Endothelial cell of umbilical vein (primary cell): ENCODE measurements at regions not wholly inside any gene's neighbourhood (a gene's known extent, or its start where the extent isn't known, plus 50 kb on each side); places are given as distances from the start of the nearest gene placed in this dataset.

Source experiments
- BruUV-seq: library from RNA; stranded (reverse); fragments of 400-500 nt; replicated peaks from 2 replicates; lab custom pipeline; 2021; lab: Mats Ljungman, UMichigan
- CTCF ChIA-PET: fragments of 300-600, 350-600 bp; sonication (Branson Sonifier 250); formaldehyde crosslinking; loops from one replicate; lab custom pipeline; 2021; ENCODE audit warnings: antibody characterized with exemption, inconsistent platforms; lab: Charles Lee
- POLR2A ChIA-PET: fragments of 300-600, 350-600 bp; sonication (Branson Sonifier 250); formaldehyde crosslinking; loops from one replicate; lab custom pipeline; 2021; ENCODE audit warnings: antibody characterized with exemption, inconsistent platforms; lab: Charles Lee
- DNase-seq: peaks from one replicate; pipeline ENCODE4 v3.0.0-alpha.2; 2011; ENCODE audit warnings: low read depth, low spot score
- FAIRE-seq: peaks from 2 replicates; lab custom pipeline; 2011; peaks lifted over from hg19 to GRCh38; lab: Jason Lieb, UNC
- H2AFZ ChIP-seq: 2 replicates; pipeline ENCODE4 v1.6.0; 2012; ENCODE audit warnings: low read depth, low read length, control low read depth, inconsistent platforms
- H3K27ac ChIP-seq: 2 replicates; pipeline ENCODE4 v1.5.1; 2011; ENCODE audit warnings: low read depth, mild to moderate bottlenecking, control low read depth, low read length, moderate library complexity; ENCODE audit not compliant: insufficient read depth
- H3K27me3 ChIP-seq, 2 experiments: 2 replicates each; pipeline versions ENCODE4 v1.6.0 to v1.6.1; 2011; ENCODE audit warnings: low read length in 2 of 2, mixed read lengths in 1 of 2; ENCODE audit not compliant: control insufficient read depth in 2 of 2, insufficient read depth in 2 of 2
- H3K36me3 ChIP-seq, 2 experiments: 2 replicates in 1 of 2; 3 replicates in 1 of 2; pipeline ENCODE4 v1.5.1; 2011; ENCODE audit warnings: low read length in 2 of 2, mild to moderate bottlenecking in 1 of 2, moderate library complexity in 1 of 2; ENCODE audit not compliant: control insufficient read depth in 2 of 2, insufficient read depth in 2 of 2; ENCODE audit errors: extremely low read depth in 1 of 2
- H3K4me1 ChIP-seq: 3 replicates; pipeline ENCODE4 v1.5.1; 2011; ENCODE audit warnings: mild to moderate bottlenecking, low read length; ENCODE audit not compliant: control insufficient read depth, insufficient read depth; ENCODE audit errors: extremely low read depth
- H3K4me2 ChIP-seq: 2 replicates; pipeline ENCODE4 v1.6.1; 2011; ENCODE audit warnings: low read length, control low read depth, mixed read lengths; ENCODE audit not compliant: insufficient read depth
- H3K4me3 ChIP-seq, 3 experiments: fragments of 200-600 bp in 1 of 3; sonication (generic), shearing (Covaris generic) in 1 of 3; replicated peaks in 1 of 3; 2 replicates each; pipeline ENCODE4 v1.5.1; 2011 to 2016; ENCODE audit warnings: control low read depth in 3 of 3, low read length in 3 of 3, mild to moderate bottlenecking in 2 of 3, inconsistent platforms in 1 of 3, low read depth in 1 of 3, moderate library complexity in 1 of 3; ENCODE audit not compliant: insufficient read depth in 1 of 3
- H3K79me2 ChIP-seq: 2 replicates; pipeline ENCODE4 v1.6.0; 2012; ENCODE audit warnings: low read length, inconsistent platforms; ENCODE audit not compliant: control insufficient read depth, insufficient read depth
- H3K9ac ChIP-seq: replicated peaks from 2 replicates; pipeline ENCODE3; 2011; ENCODE audit warnings: low read length, control low read depth; ENCODE audit not compliant: insufficient read depth; ENCODE audit errors: extremely low read depth
- H3K9me1 ChIP-seq: replicated peaks from 3 replicates; pipeline ENCODE4 v1.6.0; 2011; ENCODE audit warnings: mild to moderate bottlenecking, low read length; ENCODE audit not compliant: control insufficient read depth, insufficient read depth; ENCODE audit errors: extremely low read depth
- H3K9me3 ChIP-seq: replicated peaks from 2 replicates; pipeline ENCODE4 v1.5.1; 2012; ENCODE audit warnings: low read length, inconsistent platforms; ENCODE audit not compliant: control insufficient read depth, insufficient read depth
- H4K20me1 ChIP-seq: replicated peaks from 2 replicates; pipeline ENCODE3; 2011; ENCODE audit warnings: mild to moderate bottlenecking, low read length; ENCODE audit not compliant: control insufficient read depth, insufficient read depth; ENCODE audit errors: extremely low read depth
- CTCF ChIP-seq, 2 donors: IDR thresholded peaks; 1 replicate in 1 of 2; 2 replicates in 1 of 2; pipeline ENCODE4 v1.5.1; 2011; ENCODE audit warnings: low read length in 2 of 2, mild to moderate bottlenecking in 2 of 2, moderate library complexity in 2 of 2, control low read depth in 1 of 2, inconsistent platforms in 1 of 2, low read depth in 1 of 2; ENCODE audit not compliant: insufficient read depth in 1 of 2; ENCODE audit errors: extremely low read depth in 1 of 2
- EZH2 ChIP-seq: IDR thresholded peaks from 2 replicates; pipeline ENCODE4 v1.6.1; 2012; ENCODE audit warnings: borderline replicate concordance, low read depth, mild to moderate bottlenecking, moderate library complexity, low read length, inconsistent platforms; ENCODE audit not compliant: severe bottlenecking
- FOS ChIP-seq: IDR thresholded peaks from 2 replicates; pipeline ENCODE4 v1.6.1; 2011; ENCODE audit warnings: mild to moderate bottlenecking, low read length, moderate library complexity, borderline replicate concordance; ENCODE audit not compliant: insufficient read depth
- GATA2 ChIP-seq: IDR thresholded peaks from 2 replicates; pipeline ENCODE4 v1.7.0; 2011; ENCODE audit warnings: low read depth, mild to moderate bottlenecking, moderate library complexity, mixed read lengths, low read length; ENCODE audit not compliant: insufficient read length, insufficient read depth
- JUN ChIP-seq: IDR thresholded peaks from 2 replicates; pipeline ENCODE4 v1.6.1; 2011; ENCODE audit warnings: borderline replicate concordance, low read depth; ENCODE audit not compliant: insufficient read length, insufficient read depth
- MAX ChIP-seq: IDR thresholded peaks from 2 replicates; pipeline ENCODE4 v1.6.1; 2011; ENCODE audit not compliant: insufficient read depth, insufficient read length
- MYC ChIP-seq: IDR thresholded peaks from one replicate; pipeline ENCODE4 v1.6.1; 2011; ENCODE audit warnings: mild to moderate bottlenecking, low read depth, low read length
- POLR2A ChIP-seq: IDR thresholded peaks from 2 replicates; pipeline ENCODE4 v1.6.1; 2012; ENCODE audit warnings: low read depth, mild to moderate bottlenecking, control low read depth, low read length
- POLR2AphosphoS5 ChIP-seq: IDR thresholded peaks from 2 replicates; pipeline ENCODE4 v1.6.1; 2012; ENCODE audit warnings: low read depth, mild to moderate bottlenecking, control low read depth, low read length, moderate library complexity; ENCODE audit not compliant: insufficient read depth
- dilution Hi-C: fragments of 300-500 bp; cut with MboI; formaldehyde crosslinking; loops from one replicate; pipeline ENCODE4 v1.15.0; 2019; ENCODE audit warnings: low sequenced_read_pairs; ENCODE audit not compliant: extremely low pct_ligation_motif_present
- intact Hi-C: fragments of 100-400 bp; cut with micrococcal nuclease; formaldehyde crosslinking; loops from one replicate; pipeline ENCODE4 v1.10.0; 2022

GRCh38 chr6:62914530-62914929 is 296.7 kb upstream of the FKBP1C start:
- H3K4me1 ChIP-seq = no peaks in the 10 kb centered on the region
- FAIRE-seq = no peak
- no peaks in the 10 kb centered on the region for H3K9me1 ChIP-seq
- dilution Hi-C loops (no loop called here), intact Hi-C loops (no loop called here)
- H4K20me1 ChIP-seq = no peaks in the 10 kb centered on the region
- no TSS peak for BruUV-seq
- TF ChIP-seq FOS (no peak), POLR2A (no peak), POLR2AphosphoS5 (no peak), GATA2 (no peak), CTCF (IDR thresholded peaks at IDR 0.05; ENCODE audit: extremely low read depth in 1 of 2, insufficient read depth in 1 of 2, low read depth in 1 of 2, low read length in 2 of 2) (no peak), JUN (no peak)
- POLR2A ChIA-PET = no interaction called here
- H3K27me3 ChIP-seq = no peaks in the 10 kb centered on the region
- no peak overlapping the region for H3K4me3 ChIP-seq
- H3K36me3 ChIP-seq = no peaks in the 10 kb centered on the region
- H3K4me2 ChIP-seq = no peak overlapping the region
- no peaks in the 10 kb centered on the region for H3K79me2 ChIP-seq
- H2AFZ ChIP-seq = no peak overlapping the region
- no peak overlapping the region for H3K27ac ChIP-seq
- peaks cover 2% of the 10 kb centered on the region for H3K9me3 ChIP-seq
- CTCF ChIA-PET = no interaction called here
- H3K9ac ChIP-seq = no peak overlapping the region
- DNase-seq = no peak

- BruUV-seq = no TSS peak
- dilution Hi-C loops = no loop called here
- CTCF ChIA-PET = no interaction called here
Observed at GRCh38 chr6:62923728-62924127, 287.5 kb upstream of the FKBP1C start.

More at GRCh38 chr6:62923728-62924127, 287.5 kb upstream of the FKBP1C start:
- intact Hi-C loops = no loop called here
- Histone ChIP-seq H3K79me2 (no peaks in the 10 kb centered on the region), H3K27me3 (no peaks in the 10 kb centered on the region), H3K36me3 (no peaks in the 10 kb centered on the region), H3K4me3 (no peak overlapping the region), H4K20me1 (no peaks in the 10 kb centered on the region), H3K27ac (no peak overlapping the region), H3K9me3 (peaks cover 7% of the 10 kb centered on the region), H3K4me1 (no peaks in the 10 kb centered on the region), H3K9me1 (no peaks in the 10 kb centered on the region), H2AFZ (no peak overlapping the region), H3K4me2 (no peak overlapping the region), H3K9ac (no peak overlapping the region)
- DNase-seq (no peak), FAIRE-seq (no peak)
- POLR2A ChIA-PET = no interaction called here
- TF ChIP-seq POLR2AphosphoS5 (no peak), JUN (no peak), EZH2 (no peak), GATA2 (no peak), POLR2A (no peak), MAX (no peak), MYC (no peak), FOS (no peak), CTCF (IDR thresholded peaks at IDR 0.05; ENCODE audit: extremely low read depth in 1 of 2, insufficient read depth in 1 of 2, low read depth in 1 of 2, low read length in 2 of 2) (no peak)
